CD14-positive monocyte (primary cell): ENCODE measurements at regions not wholly inside any gene's neighbourhood (a gene's known extent, or its start where the extent isn't known, plus 50 kb on each side); places are given as distances from the start of the nearest gene placed in this dataset.

ENCODE experiments used
- DNase-seq, 3 donors: peaks; one replicate each; pipeline ENCODE4 v3.0.0-alpha.2; 2011 to 2022
- H2AFZ ChIP-seq: 2 replicates; pipeline ENCODE4 v1.6.0; 2012; ENCODE audit warnings: mild to moderate bottlenecking, low read depth, low read length, inconsistent platforms; ENCODE audit not compliant: insufficient read depth, poor library complexity, severe bottlenecking
- H3K27ac ChIP-seq, 2 donors: 1 replicate in 1 of 2; 2 replicates in 1 of 2; pipeline ENCODE4 v1.5.1; 2012 to 2013; ENCODE audit warnings: low read length in 2 of 2, control low read depth in 1 of 2, inconsistent platforms in 1 of 2, low read depth in 1 of 2, mild to moderate bottlenecking in 1 of 2
- H3K27me3 ChIP-seq, 2 donors: one replicate each; pipeline versions ENCODE4 v1.6.0 to v1.6.1; 2011 to 2013; ENCODE audit warnings: low read length in 2 of 2; ENCODE audit not compliant: control insufficient read depth in 2 of 2, insufficient read depth in 2 of 2
- H3K36me3 ChIP-seq, 2 donors: replicated peaks in 1 of 2; 1 replicate in 1 of 2; 2 replicates in 1 of 2; pipeline versions ENCODE4 v1.5.1 to v1.6.1; 2012 to 2013; ENCODE audit warnings: low read length in 2 of 2, control low read depth in 1 of 2, inconsistent platforms in 1 of 2, mild to moderate bottlenecking in 1 of 2; ENCODE audit not compliant: insufficient read depth in 2 of 2, control insufficient read depth in 1 of 2
- H3K4me1 ChIP-seq, 2 donors: 1 replicate in 1 of 2; 2 replicates in 1 of 2; pipeline versions ENCODE4 v1.5.1 to v1.6.1; 2012 to 2013; ENCODE audit warnings: low read length in 2 of 2, control low read depth in 1 of 2, inconsistent platforms in 1 of 2, mild to moderate bottlenecking in 1 of 2, moderate library complexity in 1 of 2; ENCODE audit not compliant: insufficient read depth in 2 of 2, control insufficient read depth in 1 of 2
- H3K4me2 ChIP-seq: replicated peaks from 2 replicates; pipeline ENCODE3; 2012; ENCODE audit warnings: low read length, moderate library complexity, mild to moderate bottlenecking; ENCODE audit not compliant: poor library complexity, severe bottlenecking; ENCODE audit errors: extremely low read depth
- H3K4me3 ChIP-seq, 3 experiments: fragments of 200-600 bp in 1 of 3; sonication (generic) in 1 of 3; replicated peaks in 1 of 3; 1 replicate in 2 of 3; 2 replicates in 1 of 3; pipeline ENCODE4 v1.5.1; 2011 to 2013; ENCODE audit warnings: low read length in 3 of 3, mild to moderate bottlenecking in 3 of 3, control low read depth in 2 of 3, low read depth in 2 of 3, inconsistent platforms in 1 of 3, moderate library complexity in 1 of 3
- H3K79me2 ChIP-seq: 2 replicates; pipeline ENCODE4 v1.6.0; 2012; ENCODE audit warnings: mild to moderate bottlenecking, control low read depth, inconsistent platforms, low read length, moderate library complexity; ENCODE audit not compliant: insufficient read depth
- H3K9ac ChIP-seq: 2 replicates; pipeline ENCODE4 v1.6.0; 2017; ENCODE audit warnings: low read length, mild to moderate bottlenecking; ENCODE audit not compliant: insufficient read depth, poor library complexity, severe bottlenecking
- H3K9me3 ChIP-seq, 2 donors: replicated peaks in 1 of 2; 1 replicate in 1 of 2; 2 replicates in 1 of 2; pipeline versions ENCODE4 v1.5.1 to v1.6.1; 2012 to 2013; ENCODE audit warnings: low read length in 2 of 2, control low read depth in 1 of 2; ENCODE audit not compliant: control insufficient read depth in 1 of 2, insufficient read depth in 1 of 2
- H4K20me1 ChIP-seq: 2 replicates; pipeline ENCODE4 v1.6.0; 2012; ENCODE audit warnings: mild to moderate bottlenecking, low read length, control low read depth, moderate library complexity; ENCODE audit not compliant: insufficient read depth
- H3K27ac Mint-ChIP-seq, 7 donors: one replicate each; pipeline ENCODE4 v1.8.0; 2020; ENCODE audit warnings: mild to moderate bottlenecking in 7 of 7, mixed read lengths in 7 of 7, moderate library complexity in 6 of 7, inconsistent platforms in 2 of 7
- H3K27me3 Mint-ChIP-seq, 3 donors: one replicate each; pipeline ENCODE4 v1.8.0; 2021 to 2022; ENCODE audit warnings: low read depth in 3 of 3, mild to moderate bottlenecking in 3 of 3, mixed read lengths in 3 of 3, moderate library complexity in 3 of 3, inconsistent platforms in 1 of 3
- H3K36me3 Mint-ChIP-seq, 2 donors: one replicate each; pipeline ENCODE4 v1.8.0; 2020; ENCODE audit warnings: mixed read lengths in 2 of 2, inconsistent platforms in 1 of 2, mild to moderate bottlenecking in 1 of 2
- H3K4me1 Mint-ChIP-seq: one replicate; pipeline ENCODE4 v1.8.0; 2020; ENCODE audit warnings: mild to moderate bottlenecking, mixed read lengths
- H3K4me3 Mint-ChIP-seq, 2 donors: one replicate each; pipeline ENCODE4 v1.8.0; 2020; ENCODE audit warnings: mild to moderate bottlenecking in 2 of 2, mixed read lengths in 2 of 2, moderate library complexity in 1 of 2
- H3K9me3 Mint-ChIP-seq, 7 donors: one replicate each; pipeline ENCODE4 v1.8.0; 2020 to 2022; ENCODE audit warnings: mixed read lengths in 7 of 7, mild to moderate bottlenecking in 6 of 7, moderate library complexity in 6 of 7, inconsistent platforms in 2 of 7
- WGBS: methylation state at CpG from one replicate; pipeline ENCODE4 v1.1.5; 2013; ENCODE audit warnings: missing lambda C conversion rate; ENCODE audit not compliant: insufficient coverage; 5-methylcytosine and 5-hydroxymethylcytosine counted together
- intact Hi-C, 2 donors: fragments of 100-400 bp; cut with micrococcal nuclease; formaldehyde crosslinking; loops; one replicate each; pipeline versions ENCODE4 v1.15.0 to v1.15.1; 2023
- TF ChIP-seq, protein P1 (sequence below): fragments of 200-600 bp; IDR thresholded peaks from one replicate; pipeline ENCODE4 v1.8.0; 2022; ENCODE audit warnings: antibody characterized with exemption, mild to moderate bottlenecking

DNA sequence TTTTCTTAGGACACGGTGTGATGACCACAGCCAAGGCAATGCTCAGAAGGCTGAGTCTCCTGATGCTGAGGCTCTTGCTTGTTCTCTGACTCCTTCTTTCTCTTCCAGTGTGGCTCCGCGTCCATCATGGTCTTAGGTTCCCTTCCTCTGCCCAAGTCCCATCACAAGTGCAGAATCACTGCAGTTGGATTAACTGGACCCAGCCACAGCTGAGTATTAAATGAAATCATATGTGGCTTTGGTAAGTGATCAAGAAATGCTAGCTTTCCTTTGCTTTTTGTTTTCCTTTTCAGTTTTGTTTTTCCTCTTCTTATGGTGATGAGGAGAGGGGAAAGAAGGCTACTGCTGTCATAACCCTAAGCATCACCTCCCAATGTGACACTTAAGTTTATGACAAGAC lies 375.8 kb downstream of the INSIG2 start:
- 100% methylated on average over 1 of the region's 3 CpGs for WGBS
- H3K4me3 Mint-ChIP-seq: no peak overlapping the region
- no peak overlapping the region for H3K4me3 ChIP-seq
- H2AFZ ChIP-seq: no peak overlapping the region
- intact Hi-C loops: no loop called here
- no peak overlapping the region for H3K27ac Mint-ChIP-seq
- no peaks in the 10 kb centered on the region for H3K9me3 Mint-ChIP-seq
- H3K36me3 ChIP-seq: no peaks in the 10 kb centered on the region
- H4K20me1 ChIP-seq: no peaks in the 10 kb centered on the region
- no peaks in the 10 kb centered on the region for H3K36me3 Mint-ChIP-seq
- no peak overlapping the region for H3K9ac ChIP-seq
- H3K27me3 Mint-ChIP-seq: peaks cover 0 to 5% (median 4%) of the 10 kb centered on the region in 3 donors
- no peaks in the 10 kb centered on the region for H3K79me2 ChIP-seq
- H3K9me3 ChIP-seq: no peaks in the 10 kb centered on the region
- H3K4me1 Mint-ChIP-seq: no peaks in the 10 kb centered on the region
- peaks cover 0 to 4% of the 10 kb centered on the region in 2 donors for H3K27me3 ChIP-seq
- TF ChIP-seq, protein P1, sequence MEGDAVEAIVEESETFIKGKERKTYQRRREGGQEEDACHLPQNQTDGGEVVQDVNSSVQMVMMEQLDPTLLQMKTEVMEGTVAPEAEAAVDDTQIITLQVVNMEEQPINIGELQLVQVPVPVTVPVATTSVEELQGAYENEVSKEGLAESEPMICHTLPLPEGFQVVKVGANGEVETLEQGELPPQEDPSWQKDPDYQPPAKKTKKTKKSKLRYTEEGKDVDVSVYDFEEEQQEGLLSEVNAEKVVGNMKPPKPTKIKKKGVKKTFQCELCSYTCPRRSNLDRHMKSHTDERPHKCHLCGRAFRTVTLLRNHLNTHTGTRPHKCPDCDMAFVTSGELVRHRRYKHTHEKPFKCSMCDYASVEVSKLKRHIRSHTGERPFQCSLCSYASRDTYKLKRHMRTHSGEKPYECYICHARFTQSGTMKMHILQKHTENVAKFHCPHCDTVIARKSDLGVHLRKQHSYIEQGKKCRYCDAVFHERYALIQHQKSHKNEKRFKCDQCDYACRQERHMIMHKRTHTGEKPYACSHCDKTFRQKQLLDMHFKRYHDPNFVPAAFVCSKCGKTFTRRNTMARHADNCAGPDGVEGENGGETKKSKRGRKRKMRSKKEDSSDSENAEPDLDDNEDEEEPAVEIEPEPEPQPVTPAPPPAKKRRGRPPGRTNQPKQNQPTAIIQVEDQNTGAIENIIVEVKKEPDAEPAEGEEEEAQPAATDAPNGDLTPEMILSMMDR: no peak
- no peaks in the 10 kb centered on the region for H3K4me1 ChIP-seq
- no peak overlapping the region for H3K4me2 ChIP-seq
- DNase-seq: no peak
- no peak overlapping the region for H3K27ac ChIP-seq

DNA sequence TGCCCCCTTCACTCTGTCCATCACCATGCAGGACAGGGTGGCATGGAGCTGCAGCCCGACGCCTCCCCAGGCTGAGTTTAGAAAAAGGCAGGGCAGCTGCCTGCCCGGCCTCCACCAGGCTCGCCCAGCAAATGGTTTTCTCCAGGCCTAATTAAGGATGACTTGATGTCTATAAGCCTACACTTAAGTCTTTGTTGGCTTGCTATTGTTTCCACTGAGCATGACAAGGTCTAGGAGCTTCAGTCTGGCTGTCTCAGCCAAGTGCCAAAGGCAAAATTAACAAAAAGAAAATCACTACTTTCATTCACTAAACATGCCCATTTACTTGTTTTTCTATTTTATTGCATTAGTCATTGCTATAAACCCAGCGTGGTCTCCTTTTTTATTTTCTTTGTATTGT lies 372.2 kb downstream of the INSIG2 start:
- 90% methylated on average over 4 of the region's 5 CpGs for WGBS
- intact Hi-C loops: no loop called here

More for the DNA sequence above, 372.2 kb downstream of the INSIG2 start:
- Histone ChIP-seq H3K9ac (no peak overlapping the region), H3K9me3 (no peaks in the 10 kb centered on the region), H4K20me1 (no peaks in the 10 kb centered on the region), H3K4me2 (no peak overlapping the region), H3K27ac (no peak overlapping the region), H3K4me1 (no peaks in the 10 kb centered on the region), H3K36me3 (no peaks in the 10 kb centered on the region), H2AFZ (no peak overlapping the region), H3K4me3 (no peak overlapping the region), H3K79me2 (no peaks in the 10 kb centered on the region), H3K27me3 (no peaks in the 10 kb centered on the region)
- H3K27ac Mint-ChIP-seq: no peak overlapping the region
- H3K4me3 Mint-ChIP-seq: no peak overlapping the region
- no peaks in the 10 kb centered on the region for H3K36me3 Mint-ChIP-seq
- H3K4me1 Mint-ChIP-seq: no peaks in the 10 kb centered on the region
- no peaks in the 10 kb centered on the region for H3K9me3 Mint-ChIP-seq
- no peak for DNase-seq
- peaks cover 0 to 5% (median 0%) of the 10 kb centered on the region in 3 donors for H3K27me3 Mint-ChIP-seq
- TF ChIP-seq, protein P1: no peak
